CD14-positive monocyte (primary cell): ENCODE measurements at regions not wholly inside any gene's neighbourhood (a gene's known extent, or its start where the extent isn't known, plus 50 kb on each side); places are given as distances from the start of the nearest gene placed in this dataset.
"Not testable (repeated sequence)": the region's sequence is repeated elsewhere in the genome, so short reads cannot be mapped to it uniquely, and the experiment has no call there.

Experiments
- DNase-seq, 3 donors: peaks; one replicate each; pipeline ENCODE4 v3.0.0-alpha.2; 2011 to 2022
- H2AFZ ChIP-seq: 2 replicates; pipeline ENCODE4 v1.6.0; 2012; ENCODE audit warnings: mild to moderate bottlenecking, low read depth, low read length, inconsistent platforms; ENCODE audit not compliant: insufficient read depth, poor library complexity, severe bottlenecking
- H3K27ac ChIP-seq, 2 donors: 1 replicate in 1 of 2; 2 replicates in 1 of 2; pipeline ENCODE4 v1.5.1; 2012 to 2013; ENCODE audit warnings: low read length in 2 of 2, control low read depth in 1 of 2, inconsistent platforms in 1 of 2, low read depth in 1 of 2, mild to moderate bottlenecking in 1 of 2
- H3K27me3 ChIP-seq, 2 donors: one replicate each; pipeline versions ENCODE4 v1.6.0 to v1.6.1; 2011 to 2013; ENCODE audit warnings: low read length in 2 of 2; ENCODE audit not compliant: control insufficient read depth in 2 of 2, insufficient read depth in 2 of 2
- H3K36me3 ChIP-seq, 2 donors: replicated peaks in 1 of 2; 1 replicate in 1 of 2; 2 replicates in 1 of 2; pipeline versions ENCODE4 v1.5.1 to v1.6.1; 2012 to 2013; ENCODE audit warnings: low read length in 2 of 2, control low read depth in 1 of 2, inconsistent platforms in 1 of 2, mild to moderate bottlenecking in 1 of 2; ENCODE audit not compliant: insufficient read depth in 2 of 2, control insufficient read depth in 1 of 2
- H3K4me1 ChIP-seq, 2 donors: 1 replicate in 1 of 2; 2 replicates in 1 of 2; pipeline versions ENCODE4 v1.5.1 to v1.6.1; 2012 to 2013; ENCODE audit warnings: low read length in 2 of 2, control low read depth in 1 of 2, inconsistent platforms in 1 of 2, mild to moderate bottlenecking in 1 of 2, moderate library complexity in 1 of 2; ENCODE audit not compliant: insufficient read depth in 2 of 2, control insufficient read depth in 1 of 2
- H3K4me2 ChIP-seq: replicated peaks from 2 replicates; pipeline ENCODE3; 2012; ENCODE audit warnings: low read length, moderate library complexity, mild to moderate bottlenecking; ENCODE audit not compliant: poor library complexity, severe bottlenecking; ENCODE audit errors: extremely low read depth
- H3K4me3 ChIP-seq, 3 experiments: fragments of 200-600 bp in 1 of 3; sonication (generic) in 1 of 3; replicated peaks in 1 of 3; 1 replicate in 2 of 3; 2 replicates in 1 of 3; pipeline ENCODE4 v1.5.1; 2011 to 2013; ENCODE audit warnings: low read length in 3 of 3, mild to moderate bottlenecking in 3 of 3, control low read depth in 2 of 3, low read depth in 2 of 3, inconsistent platforms in 1 of 3, moderate library complexity in 1 of 3
- H3K79me2 ChIP-seq: 2 replicates; pipeline ENCODE4 v1.6.0; 2012; ENCODE audit warnings: mild to moderate bottlenecking, control low read depth, inconsistent platforms, low read length, moderate library complexity; ENCODE audit not compliant: insufficient read depth
- H3K9ac ChIP-seq: 2 replicates; pipeline ENCODE4 v1.6.0; 2017; ENCODE audit warnings: low read length, mild to moderate bottlenecking; ENCODE audit not compliant: insufficient read depth, poor library complexity, severe bottlenecking
- H3K9me3 ChIP-seq, 2 donors: replicated peaks in 1 of 2; 1 replicate in 1 of 2; 2 replicates in 1 of 2; pipeline versions ENCODE4 v1.5.1 to v1.6.1; 2012 to 2013; ENCODE audit warnings: low read length in 2 of 2, control low read depth in 1 of 2; ENCODE audit not compliant: control insufficient read depth in 1 of 2, insufficient read depth in 1 of 2
- H4K20me1 ChIP-seq: 2 replicates; pipeline ENCODE4 v1.6.0; 2012; ENCODE audit warnings: mild to moderate bottlenecking, low read length, control low read depth, moderate library complexity; ENCODE audit not compliant: insufficient read depth
- H3K27ac Mint-ChIP-seq, 7 donors: one replicate each; pipeline ENCODE4 v1.8.0; 2020; ENCODE audit warnings: mild to moderate bottlenecking in 7 of 7, mixed read lengths in 7 of 7, moderate library complexity in 6 of 7, inconsistent platforms in 2 of 7
- H3K27me3 Mint-ChIP-seq, 3 donors: one replicate each; pipeline ENCODE4 v1.8.0; 2021 to 2022; ENCODE audit warnings: low read depth in 3 of 3, mild to moderate bottlenecking in 3 of 3, mixed read lengths in 3 of 3, moderate library complexity in 3 of 3, inconsistent platforms in 1 of 3
- H3K36me3 Mint-ChIP-seq, 2 donors: one replicate each; pipeline ENCODE4 v1.8.0; 2020; ENCODE audit warnings: mixed read lengths in 2 of 2, inconsistent platforms in 1 of 2, mild to moderate bottlenecking in 1 of 2
- H3K4me1 Mint-ChIP-seq: one replicate; pipeline ENCODE4 v1.8.0; 2020; ENCODE audit warnings: mild to moderate bottlenecking, mixed read lengths
- H3K4me3 Mint-ChIP-seq, 2 donors: one replicate each; pipeline ENCODE4 v1.8.0; 2020; ENCODE audit warnings: mild to moderate bottlenecking in 2 of 2, mixed read lengths in 2 of 2, moderate library complexity in 1 of 2
- H3K9me3 Mint-ChIP-seq, 7 donors: one replicate each; pipeline ENCODE4 v1.8.0; 2020 to 2022; ENCODE audit warnings: mixed read lengths in 7 of 7, mild to moderate bottlenecking in 6 of 7, moderate library complexity in 6 of 7, inconsistent platforms in 2 of 7
- CTCF ChIP-seq: fragments of 200-600 bp; IDR thresholded peaks from one replicate; pipeline ENCODE4 v1.8.0; 2022; ENCODE audit warnings: antibody characterized with exemption, mild to moderate bottlenecking
- WGBS: methylation state at CpG from one replicate; pipeline ENCODE4 v1.1.5; 2013; ENCODE audit warnings: missing lambda C conversion rate; ENCODE audit not compliant: insufficient coverage; 5-methylcytosine and 5-hydroxymethylcytosine counted together
- intact Hi-C, 2 donors: fragments of 100-400 bp; cut with micrococcal nuclease; formaldehyde crosslinking; loops; one replicate each; pipeline versions ENCODE4 v1.15.0 to v1.15.1; 2023

- Histone ChIP-seq H2AFZ (peak overlapping the region; percentile 53), H4K20me1 (no peaks in the 10 kb centered on the region), H3K4me2 (peak overlapping the region; percentile 71), H3K4me3 (peak overlapping the region; percentile 48 to 70 (median 52)), H3K9ac (no peak overlapping the region), H3K27me3 (no peaks in the 10 kb centered on the region), H3K79me2 (no peaks in the 10 kb centered on the region), H3K36me3 (no peaks in the 10 kb centered on the region), H3K4me1 (peaks cover 10 to 14% of the 10 kb centered on the region in 2 donors), H3K27ac (peak overlapping the region; percentile 80 to 85), H3K9me3 (no peaks in the 10 kb centered on the region)
- Mint-ChIP-seq H3K4me1 (peaks cover 22% of the 10 kb centered on the region), H3K27me3 (peaks cover 0 to 6% (median 2%) of the 10 kb centered on the region in 3 donors), H3K9me3 (peaks cover 0 to 2% (median 0%) of the 10 kb centered on the region in 7 donors), H3K27ac (peak overlapping the region; percentile 92 to 99 (median 98)), H3K36me3 (no peaks in the 10 kb centered on the region), H3K4me3 (peak overlapping the region; percentile 87 to 97)
- intact Hi-C loops, result no loop called here
- TF ChIP-seq CTCF, result no peak
- no CpG with 5 or more reads among the region's 6 CpGs for WGBS
- DNase-seq, result no peak
These were observed 94.1 kb downstream of the PPIAL4G start for GRCh38 chr1:148389027-148389339.

GRCh38 chr1:148388260-148389026 lies 94.7 kb downstream of the PPIAL4G start:
- peak overlapping the region; percentile 53 for H2AFZ ChIP-seq
- intact Hi-C loops, result no loop called here
- H3K4me1 Mint-ChIP-seq, result peaks cover 22% of the 10 kb centered on the region

GRCh38 chr1:148387949-148388259 lies 95.2 kb downstream of the PPIAL4G start:
- Histone ChIP-seq H3K4me2 (peak overlapping the region; percentile 71), H3K27ac (peak overlapping the region; percentile 80 to 85), H3K4me1 (peaks cover 10 to 14% of the 10 kb centered on the region in 2 donors), H2AFZ (peak overlapping the region; percentile 53), H3K4me3 (peak overlapping the region in 1 of 3 experiments; percentile 70)
- H3K36me3 Mint-ChIP-seq, H3K36me3 ChIP-seq, H3K27me3 Mint-ChIP-seq, H3K9ac ChIP-seq, H3K79me2 ChIP-seq, H4K20me1 ChIP-seq, DNase-seq, intact Hi-C loops, H3K9me3 ChIP-seq, H3K27me3 ChIP-seq, H3K9me3 Mint-ChIP-seq: not testable (repeated sequence)
- WGBS, result 97% methylated on average over 6 of the region's 9 CpGs
- Mint-ChIP-seq H3K4me1 (peaks cover 27% of the 10 kb centered on the region), H3K27ac (peak overlapping the region in 6 of 7 donors; percentile 92 to 99 (median 98)), H3K4me3 (peak overlapping the region; percentile 87 to 97)

More at GRCh38 chr1:148388260-148389026, 94.7 kb downstream of the PPIAL4G start:
- under 1% methylated on average over 32 of the region's 40 CpGs for WGBS
- Mint-ChIP-seq H3K27ac (peak overlapping the region; percentile 92 to 99 (median 98)), H3K36me3 (no peaks in the 10 kb centered on the region), H3K27me3 (peaks cover 0 to 8% (median 2%) of the 10 kb centered on the region in 3 donors), H3K4me3 (peak overlapping the region; percentile 87 to 97), H3K9me3 (peaks cover 0 to 2% (median 0%) of the 10 kb centered on the region in 7 donors)
- TF ChIP-seq CTCF, result no peak
- peak overlapping the region; percentile 80 to 85 for H3K27ac ChIP-seq
- H3K9ac ChIP-seq, result peak overlapping the region; percentile 68
- no peaks in the 10 kb centered on the region for H3K36me3 ChIP-seq
- no peaks in the 10 kb centered on the region for H3K27me3 ChIP-seq
- DNase-seq, result peak; percentile 89 to 96 (median 93)
- no peaks in the 10 kb centered on the region for H3K9me3 ChIP-seq
- H3K79me2 ChIP-seq, result no peaks in the 10 kb centered on the region
- peak overlapping the region; percentile 48 to 70 (median 52) for H3K4me3 ChIP-seq
- peaks cover 10 to 14% of the 10 kb centered on the region in 2 donors for H3K4me1 ChIP-seq
- no peaks in the 10 kb centered on the region for H4K20me1 ChIP-seq
- peak overlapping the region; percentile 71 for H3K4me2 ChIP-seq
